GM12878 (cell line): ENCODE measurements at regions not wholly inside any gene's neighbourhood (a gene's known extent, or its start where the extent isn't known, plus 50 kb on each side); places are given as distances from the start of the nearest gene placed in this dataset.

Experiments
- CEBPZ ChIP-seq: fragments of 150-350 bp; IDR thresholded peaks from 2 replicates; pipeline ENCODE4 v1.6.1; 2016; ENCODE audit warnings: low read depth, low read length
- KDM1A ChIP-seq: fragments of 200-600 bp; sonication (generic); IDR thresholded peaks from 2 replicates; pipeline ENCODE4 v1.6.1; 2016; ENCODE audit warnings: borderline replicate concordance
- MLLT1 ChIP-seq: fragments of 450-650 bp; IDR thresholded peaks from 2 replicates; pipeline ENCODE4 v1.6.1; 2016; ENCODE audit warnings: mild to moderate bottlenecking
- MXI1 ChIP-seq: fragments of 150-350 bp; IDR thresholded peaks from 2 replicates; pipeline ENCODE4 v1.6.1; 2011; ENCODE audit warnings: low read depth, mild to moderate bottlenecking, inconsistent platforms, low read length, improper control_type of control experiment
- STAT1 ChIP-seq: fragments of 450-650 bp; conservative IDR thresholded peaks from 2 replicates; pipeline ENCODE4 v1.6.1; 2014; ENCODE audit warnings: antibody characterized with exemption, mild to moderate bottlenecking
- SUPT20H ChIP-seq: IDR thresholded peaks from 2 replicates; pipeline ENCODE4 v1.6.1; 2011; ENCODE audit warnings: low read depth, mild to moderate bottlenecking, low read length, moderate library complexity, borderline replicate concordance; ENCODE audit not compliant: control insufficient read depth
- USF2 ChIP-seq: IDR thresholded peaks from 2 replicates; pipeline ENCODE4 v1.6.1; 2011; ENCODE audit warnings: low read depth, low read length, improper control_type of control experiment, borderline replicate concordance
- WRNIP1 ChIP-seq: IDR thresholded peaks from 2 replicates; pipeline ENCODE4 v1.6.1; 2011; ENCODE audit warnings: low read depth, low read length, improper control_type of control experiment, borderline replicate concordance

- TF ChIP-seq MLLT1 (no peak), WRNIP1 (no peak), MXI1 (no peak), STAT1 (no peak), USF2 (no peak), KDM1A (no peak), CEBPZ (no peak), SUPT20H (no peak)
Measured at GRCh38 chr3:94619643-94620042, 556.8 kb downstream of the NSUN3 start (continued).
